ENCODE measurements at regions not wholly inside any gene's neighbourhood (a gene's known extent, or its start where the extent isn't known, plus 50 kb on each side); places are given as distances from the start of the nearest gene placed in this dataset.
"Not testable (repeated sequence)": the region's sequence is repeated elsewhere in the genome, so short reads cannot be mapped to it uniquely, and the experiment has no call there.

- H3K27ac Mint-ChIP-seq: no peak overlapping the region
- ATAC-seq (no peak), DNase-seq (ENCODE audit: low spot score in 2 of 2) (no peak)
- H3K9me3 Mint-ChIP-seq: no peaks in the 10 kb centered on the region
- no peaks in the 10 kb centered on the region for H3K36me3 Mint-ChIP-seq
Observed at GRCh38 chr11:69216647-69217051, 60.9 kb downstream of the SMIM38 start.

DNA sequence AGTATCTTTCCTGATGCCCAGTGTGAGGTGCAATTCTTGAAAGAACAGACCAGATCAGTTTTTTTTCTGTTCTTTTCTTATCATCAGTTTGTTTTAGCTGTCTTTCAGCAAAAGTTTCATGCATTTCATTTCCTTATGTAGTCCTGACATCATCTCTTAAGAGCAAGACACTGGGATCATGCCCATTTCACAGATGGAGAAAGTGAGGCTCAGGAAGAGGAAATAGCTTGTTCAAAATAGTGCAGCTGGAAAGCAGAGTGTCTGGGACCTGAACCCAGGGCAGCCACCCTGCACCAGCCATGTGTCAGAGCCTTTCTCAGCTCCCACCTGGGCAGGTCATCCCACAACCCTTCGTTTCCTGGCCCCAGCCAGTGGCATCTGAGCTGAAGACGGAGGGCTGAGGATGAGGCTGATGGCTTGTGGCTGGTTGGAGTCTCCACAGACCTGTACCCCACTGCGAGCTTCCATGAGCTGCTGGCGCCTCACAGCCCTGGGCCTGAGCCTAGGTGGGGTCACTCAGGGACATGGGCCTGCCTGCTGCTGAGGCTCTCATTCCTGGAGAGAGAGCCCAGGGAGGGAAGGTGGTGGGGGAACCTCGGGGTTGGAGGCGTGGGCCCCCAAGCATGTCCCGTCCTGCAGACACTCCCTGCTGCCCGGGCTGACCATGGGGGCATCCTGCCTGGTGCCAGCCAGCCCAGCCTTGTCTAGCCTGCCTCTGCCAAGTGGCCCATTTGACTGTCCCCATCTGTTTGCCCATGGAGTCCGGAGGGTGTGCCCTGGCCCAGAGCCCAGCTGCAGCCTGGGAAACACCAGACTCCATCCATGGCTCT lies 61.8 kb downstream of the SMIM38 start:
- Mint-ChIP-seq H3K36me3 (no peaks in the 10 kb centered on the region), H3K9me3 (no peaks in the 10 kb centered on the region), H3K27ac (no peak overlapping the region)
- ATAC-seq: no peak
- DNase-seq (ENCODE audit: low spot score in 2 of 2): peak in 1 of 2 donors; percentile 31

- Mint-ChIP-seq H3K9me3 (no peaks in the 10 kb centered on the region), H3K36me3 (no peaks in the 10 kb centered on the region), H3K27ac (no peak overlapping the region)
- no peak for ATAC-seq
- no peak for DNase-seq (ENCODE audit: low spot score in 2 of 2)
Observed at GRCh38 chr11:69218271-69218682, 62.5 kb downstream of the SMIM38 start.

DNA sequence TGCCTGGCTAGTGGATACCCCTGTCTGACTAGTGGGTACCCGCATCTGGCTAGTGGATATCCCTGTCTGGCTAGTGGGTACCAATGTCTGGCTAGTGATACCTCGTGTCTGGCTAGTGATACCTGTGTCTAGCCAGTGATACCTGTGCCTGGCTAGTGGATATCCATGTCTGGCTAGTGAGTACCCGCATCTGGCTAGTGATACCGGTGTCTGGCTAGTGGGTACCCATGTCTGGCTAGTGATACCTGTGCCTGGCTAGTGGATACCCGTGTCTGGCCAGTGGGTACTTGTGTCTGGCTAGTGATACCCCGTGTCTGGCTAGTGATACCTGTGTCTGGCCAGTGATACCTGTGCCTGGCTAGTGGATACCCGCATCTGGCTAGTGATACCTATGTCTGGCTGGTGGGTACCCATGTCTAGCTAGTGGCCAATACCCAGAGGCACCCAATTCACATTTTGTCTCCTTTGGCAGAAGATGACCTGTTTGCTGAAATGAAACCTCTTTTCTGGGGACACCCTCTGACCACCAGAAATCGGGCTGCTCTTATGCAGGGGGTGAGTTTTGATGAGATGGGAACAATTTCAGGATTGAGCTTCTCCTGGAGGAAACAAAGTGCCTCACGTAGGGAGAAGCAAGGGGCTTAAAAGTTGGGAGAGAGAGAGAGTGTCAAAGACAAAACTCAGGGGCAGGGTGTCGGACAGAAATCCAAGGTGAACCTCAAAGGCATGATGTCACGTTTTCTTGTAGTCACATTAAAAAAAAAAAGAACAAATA lies 63.4 kb downstream of the SMIM38 start:
- H3K9me3 Mint-ChIP-seq: no peaks in the 10 kb centered on the region
- ATAC-seq (no peak), DNase-seq (ENCODE audit: low spot score in 2 of 2) (peak in 1 of 2 donors; percentile 21)
- H3K27ac Mint-ChIP-seq: no peak overlapping the region
- H3K36me3 Mint-ChIP-seq: no peaks in the 10 kb centered on the region

DNA sequence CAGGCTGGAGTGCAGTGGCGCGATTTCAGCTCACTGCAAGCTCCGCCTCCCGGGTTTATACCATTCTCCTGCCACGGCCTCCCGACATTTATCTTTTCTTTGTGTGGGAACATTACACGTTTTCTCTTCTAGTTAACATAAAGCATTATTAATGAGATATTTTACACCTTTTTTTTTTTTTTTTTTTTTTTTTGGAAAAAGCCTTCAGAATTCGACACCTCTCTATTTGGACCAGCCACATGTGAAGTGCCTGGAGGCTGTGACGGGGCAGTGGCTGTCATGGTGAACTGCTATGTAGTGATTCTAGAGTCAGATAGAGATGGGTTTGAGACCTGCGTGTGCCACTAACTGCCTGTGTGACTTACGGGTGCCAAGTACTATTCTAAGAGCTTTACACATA lies 64.3 kb downstream of the SMIM38 start:
- Mint-ChIP-seq H3K9me3 (no peaks in the 10 kb centered on the region), H3K36me3 (no peaks in the 10 kb centered on the region), H3K27ac (no peak overlapping the region)
- ATAC-seq (no peak), DNase-seq (ENCODE audit: low spot score in 2 of 2) (no peak)

DNA sequence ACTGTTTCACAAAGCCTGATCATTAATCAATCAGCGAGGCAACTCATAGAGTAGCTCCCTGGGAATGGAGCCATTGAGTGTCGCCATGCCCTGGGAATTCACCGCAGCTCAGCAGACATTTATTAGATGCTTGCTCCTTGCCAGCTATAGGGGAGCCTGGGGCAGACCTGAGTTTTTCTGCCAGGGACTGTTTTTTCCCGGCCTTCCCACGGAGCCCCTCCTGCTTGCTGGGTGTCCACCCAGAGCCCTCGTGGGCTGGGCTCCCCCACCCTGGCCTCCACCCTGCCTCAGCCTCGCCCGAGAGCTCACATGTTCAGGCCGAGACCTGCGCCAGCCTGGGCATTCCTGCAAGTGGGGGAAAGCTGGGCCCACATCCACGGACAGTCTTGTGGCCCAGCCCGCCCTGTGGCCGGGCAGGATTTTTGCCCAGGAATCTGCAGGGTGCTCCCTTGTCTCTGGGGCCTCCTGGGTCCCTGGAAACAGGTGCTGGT lies 64.9 kb downstream of the SMIM38 start:
- no peaks in the 10 kb centered on the region for H3K9me3 Mint-ChIP-seq
- H3K27ac Mint-ChIP-seq: no peak overlapping the region
- DNase-seq (ENCODE audit: low spot score in 2 of 2) (peak in 1 of 2 donors; percentile 26), ATAC-seq (no peak)
- H3K36me3 Mint-ChIP-seq: no peaks in the 10 kb centered on the region

GRCh38 chr11:69221086-69221485 lies 65.4 kb downstream of the SMIM38 start:
- no peak for ATAC-seq
- peaks cover 1 to 3% of the 10 kb centered on the region in 2 donors for H3K36me3 Mint-ChIP-seq
- peaks cover 2 to 3% of the 10 kb centered on the region in 2 donors for H3K9me3 Mint-ChIP-seq
- DNase-seq (ENCODE audit: low spot score in 2 of 2): no peak
- H3K27ac Mint-ChIP-seq: no peak overlapping the region

DNA sequence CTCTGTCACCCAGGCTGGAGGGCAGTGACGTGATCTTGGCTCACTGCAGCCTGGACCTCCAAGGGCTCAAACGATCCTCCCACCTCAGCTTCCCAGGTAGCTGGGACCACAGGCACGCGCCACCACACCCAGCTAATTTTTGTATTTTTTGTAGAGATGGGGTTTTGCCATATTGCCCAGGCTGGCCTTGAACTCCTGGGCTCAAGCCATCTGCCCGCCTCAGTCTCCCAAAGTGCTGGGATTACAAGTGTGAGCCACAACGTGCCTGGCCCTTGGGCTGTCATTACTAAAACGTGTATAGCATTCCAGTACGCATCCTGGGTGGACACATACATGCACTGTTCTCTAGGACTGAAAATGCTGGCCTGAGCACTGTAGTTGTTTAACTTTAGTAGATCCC lies 65.9 kb downstream of the SMIM38 start:
- not testable (repeated sequence) for H3K36me3 Mint-ChIP-seq, H3K27ac Mint-ChIP-seq, H3K9me3 Mint-ChIP-seq, ATAC-seq
- peak in 1 of 2 donors; percentile 20 for DNase-seq (ENCODE audit: low spot score in 2 of 2)

- no peak overlapping the region for H3K27ac Mint-ChIP-seq
- H3K36me3 Mint-ChIP-seq: peaks cover 9 to 17% of the 10 kb centered on the region in 2 donors
- DNase-seq (ENCODE audit: low spot score in 2 of 2): peak in 1 of 2 donors; percentile 13
- H3K9me3 Mint-ChIP-seq: peaks cover 6 to 15% of the 10 kb centered on the region in 2 donors
- no peak for ATAC-seq
Observed at GRCh38 chr11:69227271-69227670, 66.7 kb upstream of the MYEOV start.

- Mint-ChIP-seq H3K36me3 (peaks cover 9 to 17% of the 10 kb centered on the region in 2 donors), H3K9me3 (peaks cover 6 to 15% of the 10 kb centered on the region in 2 donors), H3K27ac (no peak overlapping the region)
- ATAC-seq (no peak), DNase-seq (ENCODE audit: low spot score in 2 of 2) (no peak)
Observed at GRCh38 chr11:69229511-69229910, 64.4 kb upstream of the MYEOV start.

GRCh38 chr11:69230856-69231425 lies 63.0 kb upstream of the MYEOV start:
- Mint-ChIP-seq H3K9me3 (peaks cover 5 to 14% of the 10 kb centered on the region in 2 donors), H3K27ac (no peak overlapping the region), H3K36me3 (peaks cover 9 to 16% of the 10 kb centered on the region in 2 donors)
- ATAC-seq: no peak
- DNase-seq (ENCODE audit: low spot score in 2 of 2): peak in 1 of 2 donors; percentile 25

GRCh38 chr11:69231466-69232018 lies 62.4 kb upstream of the MYEOV start:
- no peak for ATAC-seq
- Mint-ChIP-seq H3K27ac (no peak overlapping the region), H3K9me3 (peaks cover 0 to 9% of the 10 kb centered on the region in 2 donors), H3K36me3 (peaks cover 3 to 10% of the 10 kb centered on the region in 2 donors)
- no peak for DNase-seq (ENCODE audit: low spot score in 2 of 2)

- H3K9me3 Mint-ChIP-seq: no peaks in the 10 kb centered on the region
- H3K27ac Mint-ChIP-seq: peak overlapping the region in 1 of 2 donors; percentile 85
- ATAC-seq: no peak
- DNase-seq (ENCODE audit: low spot score in 2 of 2): peak in 1 of 2 donors; percentile 42
- peaks cover 0 to under 1% of the 10 kb centered on the region in 2 donors for H3K36me3 Mint-ChIP-seq
Observed at GRCh38 chr11:69232821-69233743, 60.9 kb upstream of the MYEOV start.

- H3K27ac Mint-ChIP-seq: no peak overlapping the region
- DNase-seq (ENCODE audit: low spot score in 2 of 2) (peak in 1 of 2 donors; percentile 16), ATAC-seq (no peak)
- H3K36me3 Mint-ChIP-seq: peaks cover 0 to 6% of the 10 kb centered on the region in 2 donors
- peaks cover 0 to 7% of the 10 kb centered on the region in 2 donors for H3K9me3 Mint-ChIP-seq
Observed at GRCh38 chr11:69233744-69234570, 60.0 kb upstream of the MYEOV start.
